HG03060 (cell line): ENCODE measurements at regions not wholly inside any gene's neighbourhood (a gene's known extent, or its start where the extent isn't known, plus 50 kb on each side); places are given as distances from the start of the nearest gene placed in this dataset.

ENCODE experiments used
- ATAC-seq: cut with Tn5 transposase; IDR thresholded peaks from one replicate; pipeline ENCODE4 v1.9.1; 2021; ENCODE audit warnings: low read depth, moderate number of reproducible peaks; ENCODE audit not compliant: unreplicated experiment

GRCh38 chr11:111148953-111149352 lies 96.6 kb upstream of the POU2AF2 start:
- ATAC-seq: no peak

GRCh38 chr11:111148121-111148520 lies 97.4 kb upstream of the POU2AF2 start:
- no peak for ATAC-seq

- ATAC-seq: no peak
Measured at GRCh38 chr11:111137846-111138245, 107.7 kb upstream of the POU2AF2 start.

- ATAC-seq: no peak
Measured at GRCh38 chr11:111135778-111136570, 109.6 kb upstream of the POU2AF2 start.

- ATAC-seq: no peak
Measured at GRCh38 chr11:111135101-111135500, 110.4 kb upstream of the POU2AF2 start.

- no peak for ATAC-seq
Measured at GRCh38 chr11:111128076-111128870, 117.3 kb upstream of the POU2AF2 start.

GRCh38 chr11:111124724-111125123 lies 120.8 kb upstream of the POU2AF2 start:
- no peak for ATAC-seq

GRCh38 chr11:111123463-111124398 lies 121.8 kb upstream of the POU2AF2 start:
- ATAC-seq: no peak

- no peak for ATAC-seq
Measured at GRCh38 chr11:111120696-111121302, 124.7 kb upstream of the POU2AF2 start.

GRCh38 chr11:111120161-111120560 lies 125.4 kb upstream of the POU2AF2 start:
- no peak for ATAC-seq

GRCh38 chr11:111119751-111120150 lies 125.8 kb upstream of the POU2AF2 start:
- ATAC-seq: no peak

- ATAC-seq: no peak
Measured at GRCh38 chr11:111115890-111116289, 129.6 kb upstream of the POU2AF2 start.

- ATAC-seq: no peak
Measured at GRCh38 chr11:111114091-111114490, 131.4 kb upstream of the POU2AF2 start.

GRCh38 chr11:111112614-111113013 lies 132.9 kb upstream of the POU2AF2 start:
- ATAC-seq: no peak

- no peak for ATAC-seq
Measured at GRCh38 chr11:111107501-111107900, 138.0 kb upstream of the POU2AF2 start.

- ATAC-seq: no peak
Measured at GRCh38 chr11:111106641-111107040, 138.9 kb upstream of the POU2AF2 start.

GRCh38 chr11:111105566-111105965 lies 140.0 kb upstream of the POU2AF2 start:
- ATAC-seq: no peak

GRCh38 chr11:111104185-111104584 lies 141.3 kb upstream of the POU2AF2 start:
- ATAC-seq: no peak

- no peak for ATAC-seq
Measured at GRCh38 chr11:111101881-111102280, 143.6 kb upstream of the POU2AF2 start.

GRCh38 chr11:111099028-111099713 lies 146.4 kb upstream of the POU2AF2 start:
- ATAC-seq: no peak
